H1 (cell line): ENCODE measurements at regions not wholly inside any gene's neighbourhood (a gene's known extent, or its start where the extent isn't known, plus 50 kb on each side); places are given as distances from the start of the nearest gene placed in this dataset.

ENCODE experiments used
- CTCF ChIA-PET: fragments of 300-600 bp; sonication (Branson Sonifier 250); formaldehyde crosslinking; loops from one replicate; lab custom pipeline; 2021; ENCODE audit not compliant: partially characterized antibody; lab: Charles Lee
- POLR2A ChIA-PET: fragments of 300-600 bp; sonication (Branson Sonifier 250); formaldehyde crosslinking; loops from one replicate; lab custom pipeline; 2021; ENCODE audit warnings: inconsistent platforms; ENCODE audit not compliant: partially characterized antibody; lab: Charles Lee
- DNase-seq, 2 experiments: peaks; one replicate each; pipeline versions ENCODE4 v3.0.0 to v3.0.0-alpha.2; 2010 to 2022; ENCODE audit warnings: low spot score in 2 of 2, low read depth in 1 of 2, mixed read lengths in 1 of 2
- FAIRE-seq: peaks from 2 replicates; lab custom pipeline; 2011; peaks lifted over from hg19 to GRCh38; lab: Jason Lieb, UNC
- H2AFZ ChIP-seq: 2 replicates; pipeline ENCODE4 v1.8.1; 2012; ENCODE audit warnings: low read length, inconsistent platforms
- H2AK5ac ChIP-seq: 2 replicates; pipeline ENCODE4 v1.6.1; 2013; ENCODE audit warnings: low read depth, low read length
- H2BK120ac ChIP-seq: replicated peaks from 2 replicates; pipeline ENCODE3; 2013; ENCODE audit warnings: low read depth, low read length, inconsistent platforms
- H2BK12ac ChIP-seq: 2 replicates; pipeline ENCODE4 v1.6.1; 2013; ENCODE audit warnings: low read depth, low read length
- H2BK15ac ChIP-seq: 2 replicates; pipeline ENCODE4 v1.6.1; 2013; ENCODE audit warnings: low read length
- H2BK20ac ChIP-seq: 2 replicates; pipeline ENCODE4 v1.6.1; 2013; ENCODE audit warnings: low read length
- H2BK5ac ChIP-seq: 2 replicates; pipeline ENCODE4 v1.6.1; 2013; ENCODE audit warnings: low read depth, low read length
- H3K14ac ChIP-seq: 2 replicates; pipeline ENCODE4 v1.6.1; 2013; ENCODE audit warnings: inconsistent platforms; ENCODE audit not compliant: insufficient read length
- H3K18ac ChIP-seq: 2 replicates; pipeline ENCODE4 v1.6.1; 2013; ENCODE audit warnings: low read length; ENCODE audit errors: extremely low read depth
- H3K23ac ChIP-seq: 2 replicates; pipeline ENCODE4 v1.6.1; 2013; ENCODE audit warnings: inconsistent platforms; ENCODE audit not compliant: insufficient read length
- H3K23me2 ChIP-seq: 2 replicates; pipeline ENCODE4 v1.6.1; 2013; ENCODE audit warnings: low read depth, low read length
- H3K27ac ChIP-seq: 2 replicates; pipeline ENCODE4 v1.6.1; 2011; ENCODE audit warnings: low read depth, low read length, inconsistent platforms
- H3K27me3 ChIP-seq, 4 experiments: replicated peaks in 1 of 4; 1 replicate in 1 of 4; 2 replicates in 3 of 4; pipeline versions ENCODE4 v1.6.1 to v1.8.1; 2011 to 2013; ENCODE audit warnings: low read length in 3 of 4, mild to moderate bottlenecking in 3 of 4, inconsistent platforms in 2 of 4, mixed read lengths in 2 of 4, moderate library complexity in 1 of 4; ENCODE audit not compliant: control insufficient read depth in 3 of 4, insufficient read depth in 3 of 4; ENCODE audit errors: extremely low read depth in 1 of 4
- H3K36me3 ChIP-seq, 4 experiments: 2 replicates each; pipeline versions ENCODE4 v1.6.1 to v1.8.1; 2011 to 2013; ENCODE audit warnings: mild to moderate bottlenecking in 4 of 4, low read length in 3 of 4, moderate library complexity in 2 of 4, control low read depth in 1 of 4, inconsistent platforms in 1 of 4; ENCODE audit not compliant: insufficient read depth in 4 of 4, control insufficient read depth in 2 of 4
- H3K4ac ChIP-seq: replicated peaks from 2 replicates; pipeline ENCODE3; 2013; ENCODE audit warnings: low read length, low read depth, mixed read lengths, inconsistent platforms; ENCODE audit not compliant: insufficient read length
- H3K4me1 ChIP-seq, 4 experiments: replicated peaks in 1 of 4; 1 replicate in 1 of 4; 2 replicates in 3 of 4; pipeline versions ENCODE4 v1.6.1 to v1.8.1; 2011 to 2013; ENCODE audit warnings: low read length in 3 of 4, inconsistent platforms in 2 of 4, mixed read lengths in 1 of 4; ENCODE audit not compliant: insufficient read depth in 4 of 4, control insufficient read depth in 3 of 4
- H3K4me2 ChIP-seq, 2 experiments: 2 replicates each; pipeline versions ENCODE4 v1.6.1 to v1.8.1; 2011 to 2013; ENCODE audit warnings: low read depth in 2 of 2, low read length in 2 of 2, control low read depth in 1 of 2, inconsistent platforms in 1 of 2, mild to moderate bottlenecking in 1 of 2; ENCODE audit not compliant: insufficient read depth in 1 of 2
- H3K4me3 ChIP-seq, 4 experiments: fragments of 200-600, 300-600 bp in 1 of 4; sonication (generic), shearing (Covaris generic), sonication (Bioruptor Twin) in 1 of 4; 2 replicates each; pipeline versions ENCODE4 v1.5.1 to v1.8.1; 2011 to 2016; ENCODE audit warnings: low read length in 4 of 4, low read depth in 3 of 4, control low read depth in 2 of 4, inconsistent platforms in 2 of 4, mild to moderate bottlenecking in 2 of 4, mixed read lengths in 1 of 4, moderate library complexity in 1 of 4; ENCODE audit not compliant: insufficient read depth in 2 of 4; ENCODE audit errors: extremely low read depth in 1 of 4
- H3K56ac ChIP-seq: replicated peaks from 2 replicates; pipeline ENCODE3; 2013; ENCODE audit warnings: low read depth, mild to moderate bottlenecking, mixed read lengths, low read length, inconsistent platforms; ENCODE audit not compliant: insufficient read length
- H3K79me1 ChIP-seq: 2 replicates; pipeline ENCODE4 v1.6.1; 2013; ENCODE audit warnings: low read depth, low read length, control low read depth
- H3K79me2 ChIP-seq, 2 experiments: 2 replicates each; pipeline versions ENCODE4 v1.6.1 to v1.8.1; 2012 to 2013; ENCODE audit warnings: low read length in 2 of 2, mild to moderate bottlenecking in 2 of 2, inconsistent platforms in 1 of 2; ENCODE audit not compliant: insufficient read depth in 2 of 2, control insufficient read depth in 1 of 2
- H3K9ac ChIP-seq, 4 experiments: replicated peaks in 1 of 4; 1 replicate in 1 of 4; 2 replicates in 3 of 4; pipeline versions ENCODE4 v1.6.1 to v1.8.1; 2011 to 2013; ENCODE audit warnings: low read depth in 3 of 4, low read length in 3 of 4, control low read depth in 2 of 4, mild to moderate bottlenecking in 2 of 4, moderate library complexity in 2 of 4, inconsistent platforms in 1 of 4; ENCODE audit errors: extremely low read depth in 1 of 4
- H3K9me3 ChIP-seq, 2 experiments: 2 replicates each; pipeline versions ENCODE4 v1.6.1 to v1.8.1; 2012 to 2013; ENCODE audit warnings: mild to moderate bottlenecking in 2 of 2, moderate library complexity in 2 of 2, control low read depth in 1 of 2, inconsistent platforms in 1 of 2, low read depth in 1 of 2, low read length in 1 of 2, mixed read lengths in 1 of 2; ENCODE audit not compliant: insufficient read depth in 2 of 2
- H4K20me1 ChIP-seq, 2 experiments: replicated peaks in 1 of 2; 2 replicates each; pipeline versions ENCODE3 to v1.8.1; 2011 to 2013; ENCODE audit warnings: inconsistent platforms in 2 of 2, low read length in 2 of 2, mild to moderate bottlenecking in 1 of 2; ENCODE audit not compliant: insufficient read depth in 2 of 2, control insufficient read depth in 1 of 2
- H4K5ac ChIP-seq: 2 replicates; pipeline ENCODE4 v1.6.1; 2013; ENCODE audit warnings: low read length, low read depth, mixed read lengths, inconsistent platforms; ENCODE audit not compliant: insufficient read length
- H4K8ac ChIP-seq: 2 replicates; pipeline ENCODE4 v1.8.0; 2013; ENCODE audit warnings: mild to moderate bottlenecking, moderate library complexity, low read length, inconsistent platforms; ENCODE audit not compliant: insufficient read depth; ENCODE audit errors: extremely low read depth
- H4K91ac ChIP-seq: replicated peaks from 2 replicates; pipeline ENCODE3; 2013; ENCODE audit warnings: low read length, mixed read lengths, inconsistent platforms; ENCODE audit not compliant: insufficient read length
- CBX8 ChIP-seq: fragments of 300-800, 300-1000 bp; sonication (generic); IDR thresholded peaks from 2 replicates; pipeline ENCODE4 v1.7.1; 2016; ENCODE audit warnings: low read depth, low read length, borderline replicate concordance
- FOSL1 ChIP-seq: IDR thresholded peaks from 2 replicates; pipeline ENCODE4 v1.6.1; 2011; ENCODE audit warnings: mild to moderate bottlenecking, low read depth, low read length, moderate library complexity; ENCODE audit not compliant: insufficient read depth
- JUND ChIP-seq: IDR thresholded peaks from 2 replicates; pipeline ENCODE4 v1.6.1; 2011; ENCODE audit warnings: mild to moderate bottlenecking, improper control_type of control experiment, low read length
- RNF2 ChIP-seq: fragments of 200-900, 300-1000 bp; sonication (generic); IDR thresholded peaks from 2 replicates; pipeline ENCODE4 v1.7.1; 2016; ENCODE audit warnings: borderline replicate concordance, low read depth, mild to moderate bottlenecking, antibody characterized with exemption, low read length; ENCODE audit not compliant: poor library complexity, severe bottlenecking; ENCODE audit errors: missing control alignments
- TAF7 ChIP-seq: optimal IDR thresholded peaks from 2 replicates; pipeline ENCODE3; 2011; ENCODE audit warnings: low read depth, mild to moderate bottlenecking, inconsistent platforms, low read length, moderate library complexity, borderline replicate concordance
- WGBS, 2 experiments: shearing (Covaris generic) in 1 of 2; methylation state at CpG; one replicate each; pipeline versions ENCODE4 v1.1.6 to v1.1.7; 2013 to 2015; ENCODE audit warnings: low lambda C conversion rate in 2 of 2, mixed read lengths in 2 of 2, inconsistent platforms in 1 of 2, low coverage in 1 of 2, missing lambda C conversion rate in 1 of 2; ENCODE audit not compliant: insufficient replicate concordance in 2 of 2, insufficient coverage in 1 of 2, insufficient read length in 1 of 2; ENCODE audit errors: extremely low coverage in 1 of 2, missing lambda C conversion rate in 1 of 2; 5-methylcytosine and 5-hydroxymethylcytosine counted together
- TF ChIP-seq, protein P1 (sequence below): IDR thresholded peaks from 2 replicates; pipeline ENCODE4 v1.6.1; 2012; ENCODE audit warnings: inconsistent platforms

DNA sequence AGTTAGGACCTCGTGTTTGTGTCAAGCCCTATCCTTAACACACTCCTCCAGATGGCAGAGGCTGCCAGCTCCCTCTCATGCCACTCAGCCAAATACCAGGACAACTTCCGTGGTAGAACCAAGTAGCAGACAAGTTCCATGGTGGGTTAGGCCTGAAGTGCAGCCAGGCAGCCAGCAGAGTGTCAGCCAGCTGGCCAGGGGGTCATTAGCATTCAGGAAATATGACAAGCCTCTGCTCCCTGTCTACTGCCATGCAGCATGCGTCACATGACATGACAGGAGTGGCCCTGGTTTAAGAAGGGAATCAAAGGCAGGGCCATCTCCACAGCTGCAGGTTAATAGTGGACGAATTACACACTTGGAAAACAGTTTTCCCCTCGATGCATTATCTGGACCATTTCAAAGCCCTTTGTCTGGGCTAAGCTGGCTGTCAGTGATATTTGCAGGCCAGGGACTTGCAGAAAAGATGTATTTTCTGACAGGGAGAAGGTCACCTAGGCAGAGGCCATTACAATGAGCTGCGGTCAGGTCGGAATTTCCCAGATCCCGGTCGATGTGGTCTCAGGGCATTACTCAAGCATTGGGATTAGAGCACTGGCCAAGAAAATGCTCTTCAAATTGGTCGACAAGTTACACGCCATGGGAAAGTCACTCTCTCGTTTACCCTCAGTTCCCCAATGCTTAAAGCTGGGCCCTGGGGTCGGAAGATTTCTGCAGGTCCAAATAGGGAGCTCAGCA, 461.7 kb upstream of the CADM1 start:
- FAIRE-seq = no peak
- TF ChIP-seq, protein P1, sequence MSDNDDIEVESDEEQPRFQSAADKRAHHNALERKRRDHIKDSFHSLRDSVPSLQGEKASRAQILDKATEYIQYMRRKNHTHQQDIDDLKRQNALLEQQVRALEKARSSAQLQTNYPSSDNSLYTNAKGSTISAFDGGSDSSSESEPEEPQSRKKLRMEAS = no peak
- TF ChIP-seq TAF7 = no peak
- TF ChIP-seq FOSL1 = no peak
- no peak for TF ChIP-seq RNF2
- no peak for TF ChIP-seq CBX8
- TF ChIP-seq JUND = no peak

More for the DNA sequence above, 461.7 kb upstream of the CADM1 start:
- no peak overlapping the region for H3K27ac ChIP-seq
- WGBS, 2 experiments = 82% methylated on average over 13 of the region's 13 CpGs; no CpG with 5 or more reads in 1 of the 2 experiments
- ChIA-PET CTCF (interaction anchor here (0.7 to 3.0 kb wide), 6 partner anchors 16 to 519 kb away, joined by 3 to 11 read pairs (median 3); no protein-coding TSS in a partner anchor), POLR2A (interaction anchor here (1.1 kb wide), 1 partner anchor 14 kb away, joined by 3 read pairs; no protein-coding TSS in a partner anchor)
- H4K5ac ChIP-seq = no peak overlapping the region
- H3K9me3 ChIP-seq = no peaks in the 10 kb centered on the region
- H3K4me2 ChIP-seq = no peak overlapping the region; a peak in 1 of 4 replicates
- H3K4me1 ChIP-seq = peaks cover 2 to 8% (median 3%) of the 10 kb centered on the region in 4 experiments; a peak in 4 of 7 replicates
- H4K20me1 ChIP-seq = peaks cover 3 to 8% of the 10 kb centered on the region in 2 experiments
- H2AK5ac ChIP-seq = no peak overlapping the region
- H3K27me3 ChIP-seq = peaks cover 2 to 22% (median 13%) of the 10 kb centered on the region in 4 experiments
- H3K56ac ChIP-seq = no peak overlapping the region
- H2BK120ac ChIP-seq = no peak overlapping the region
- H4K91ac ChIP-seq = no peak overlapping the region
- H3K36me3 ChIP-seq = no peaks in the 10 kb centered on the region
- no peak overlapping the region for H3K4ac ChIP-seq
- no peaks in the 10 kb centered on the region for H3K23me2 ChIP-seq
- H3K23ac ChIP-seq = no peak overlapping the region
- H2BK12ac ChIP-seq = no peak overlapping the region
- no peaks in the 10 kb centered on the region for H3K79me1 ChIP-seq
- no peak overlapping the region; the same call in 1 of the 2 replicates for H4K8ac ChIP-seq
- H3K14ac ChIP-seq = no peak overlapping the region
- H2BK15ac ChIP-seq = no peak overlapping the region
- no peak overlapping the region for H3K9ac ChIP-seq
- no peak overlapping the region for H3K18ac ChIP-seq
- no peak overlapping the region for H2AFZ ChIP-seq
- H3K79me2 ChIP-seq = no peaks in the 10 kb centered on the region
- H2BK20ac ChIP-seq = no peak overlapping the region
- H2BK5ac ChIP-seq = no peak overlapping the region
- no peak for DNase-seq
- H3K4me3 ChIP-seq = no peak overlapping the region
